Panc1 (cell line): ENCODE measurements at regions not wholly inside any gene's neighbourhood (a gene's known extent, or its start where the extent isn't known, plus 50 kb on each side); places are given as distances from the start of the nearest gene placed in this dataset.

ENCODE experiments used
- ATAC-seq: fragments of 200-7000 bp; cut with Tn5 transposase; 2 replicates; pipeline ENCODE4 v1.9.1; 2020; ENCODE audit warnings: mild to moderate bottlenecking, moderate library complexity
- BruUV-seq: library from RNA; stranded (reverse); fragments of 400-500 nt; replicated peaks from 2 replicates; lab custom pipeline; 2021; lab: Mats Ljungman, UMichigan
- CTCF ChIA-PET: fragments of 300-600 bp; sonication (Branson Sonifier 250); formaldehyde crosslinking; loops from one replicate; lab custom pipeline; 2022; ENCODE audit warnings: antibody characterized with exemption; lab: Charles Lee
- POLR2A ChIA-PET: fragments of 300-600 bp; sonication (Branson Sonifier 250); formaldehyde crosslinking; loops from one replicate; lab custom pipeline; 2022; ENCODE audit warnings: antibody characterized with exemption; lab: Charles Lee
- DNase-seq: peaks from one replicate; pipeline ENCODE4 v3.0.0-alpha.2; 2010; ENCODE audit warnings: low read depth, low spot score
- H3K27ac ChIP-seq: 2 replicates; pipeline ENCODE4 v1.5.1; 2011; ENCODE audit warnings: mild to moderate bottlenecking, low read length, inconsistent platforms
- H3K27me3 ChIP-seq: fragments of 200-500 bp; sonication (Bioruptor generic); 2 replicates; pipeline ENCODE4 v1.6.0; 2014; ENCODE audit warnings: low read length, inconsistent platforms; ENCODE audit not compliant: control insufficient read depth, insufficient read depth
- H3K36me3 ChIP-seq: fragments of 200-500 bp; sonication (Bioruptor generic); 2 replicates; pipeline ENCODE4 v1.5.1; 2014; ENCODE audit warnings: inconsistent platforms, mild to moderate bottlenecking, low read length, moderate library complexity; ENCODE audit not compliant: control insufficient read depth, insufficient read depth
- H3K4me1 ChIP-seq: 2 replicates; pipeline ENCODE4 v1.5.1; 2011; ENCODE audit warnings: inconsistent platforms, mild to moderate bottlenecking, low read length, moderate library complexity; ENCODE audit not compliant: control insufficient read depth, insufficient read depth
- H3K4me3 ChIP-seq, 2 experiments: 2 replicates each; pipeline ENCODE4 v1.5.1; 2011 to 2012; ENCODE audit warnings: low read depth in 2 of 2, low read length in 2 of 2, mild to moderate bottlenecking in 2 of 2, inconsistent platforms in 1 of 2, moderate library complexity in 1 of 2
- H3K9me3 ChIP-seq: fragments of 200-500 bp; sonication (Bioruptor generic); 2 replicates; pipeline ENCODE4 v1.5.1; 2014; ENCODE audit warnings: low read depth, mild to moderate bottlenecking, inconsistent platforms, low read length, moderate library complexity; ENCODE audit not compliant: control insufficient read depth, insufficient read depth
- CTCF ChIP-seq: fragments of 450-650 bp; IDR thresholded peaks from 2 replicates; pipeline ENCODE4 v1.5.1; 2017; ENCODE audit warnings: mild to moderate bottlenecking
- POLR2AphosphoS5 ChIP-seq: IDR thresholded peaks from 2 replicates; pipeline ENCODE4 v1.6.1; 2012; ENCODE audit warnings: mild to moderate bottlenecking, low read depth, low read length, moderate library complexity
- REST ChIP-seq, 2 experiments: IDR thresholded peaks; 2 replicates each; pipeline ENCODE4 v1.6.1; 2011 to 2012; ENCODE audit warnings: low read depth in 2 of 2, control low read depth in 1 of 2, low read length in 1 of 2, mild to moderate bottlenecking in 1 of 2, moderate library complexity in 1 of 2; ENCODE audit not compliant: insufficient read depth in 1 of 2
- SIN3A ChIP-seq: IDR thresholded peaks from 2 replicates; pipeline ENCODE4 v1.6.1; 2012; ENCODE audit warnings: low read depth, mild to moderate bottlenecking, low read length, moderate library complexity, borderline replicate concordance; ENCODE audit not compliant: insufficient read depth
- TCF7L2 ChIP-seq: IDR thresholded peaks from 2 replicates; pipeline ENCODE4 v1.6.1; 2011; ENCODE audit warnings: mild to moderate bottlenecking, low read depth, low read length, inconsistent platforms
- in situ Hi-C: cut with HindIII; loops from 2 replicates; pipeline ENCODE4 v1.10.0; 2016; ENCODE audit warnings: low sequenced_read_pairs, low pct_unique_long_range_greater_than_20kb
- intact Hi-C: fragments of 100-400 bp; cut with micrococcal nuclease; formaldehyde crosslinking; loops from one replicate; pipeline ENCODE4 v1.10.0; 2022; ENCODE audit not compliant: unreplicated experiment

- intact Hi-C loops = no loop called here
- ChIA-PET CTCF (no interaction called here), POLR2A (no interaction called here)
- BruUV-seq = no TSS peak
- Histone ChIP-seq H3K4me3 (no peak overlapping the region), H3K36me3 (no peaks in the 10 kb centered on the region), H3K27me3 (no peaks in the 10 kb centered on the region), H3K27ac (no peak overlapping the region), H3K9me3 (no peaks in the 10 kb centered on the region), H3K4me1 (no peaks in the 10 kb centered on the region)
- ATAC-seq (no peak), DNase-seq (no peak)
- TF ChIP-seq CTCF = no peak
- TF ChIP-seq TCF7L2 = no peak
- no peak for TF ChIP-seq POLR2AphosphoS5
- TF ChIP-seq REST (IDR thresholded peaks at IDR 0.05; ENCODE audit: insufficient read depth in 1 of 2, low read depth in 2 of 2, low read length in 1 of 2) = no peak
- no peak for TF ChIP-seq SIN3A
- in situ Hi-C loops = no loop called here
These were observed 55.1 kb upstream of the ST8SIA3 start for GRCh38 chr18:57297306-57297705.

GRCh38 chr18:57299931-57300330 lies 52.4 kb upstream of the ST8SIA3 start:
- DNase-seq = no peak
- no peak for TF ChIP-seq TCF7L2
- TF ChIP-seq CTCF = no peak
- TF ChIP-seq SIN3A = no peak
- no peak for TF ChIP-seq POLR2AphosphoS5
- TF ChIP-seq REST (IDR thresholded peaks at IDR 0.05; ENCODE audit: insufficient read depth in 1 of 2, low read depth in 2 of 2, low read length in 1 of 2) = no peak
- BruUV-seq = no TSS peak
- Histone ChIP-seq H3K4me1 (no peaks in the 10 kb centered on the region), H3K9me3 (no peaks in the 10 kb centered on the region), H3K27me3 (no peaks in the 10 kb centered on the region), H3K36me3 (no peaks in the 10 kb centered on the region), H3K4me3 (no peak overlapping the region), H3K27ac (no peak overlapping the region)
- CTCF ChIA-PET = no interaction called here
- intact Hi-C loops (no loop called here), in situ Hi-C loops (no loop called here)
- POLR2A ChIA-PET = no interaction called here
- ATAC-seq = no peak
